Suppressor macrophage treated with lipopolysaccharide for 1 hour (primary cell): ENCODE measurements at regions not wholly inside any gene's neighbourhood (a gene's known extent, or its start where the extent isn't known, plus 50 kb on each side); places are given as distances from the start of the nearest gene placed in this dataset.
A peak's percentile ranks its signal among the peaks of the same experiment; 100 is the strongest.
"Not testable (repeated sequence)": the region's sequence is repeated elsewhere in the genome, so short reads cannot be mapped to it uniquely, and the experiment has no call there.

Source experiments
- DNase-seq, 3 donors: peaks; one replicate each; pipeline ENCODE4 v3.0.0-alpha.2; 2020 to 2022

GRCh38 chr1:182259968-182260367, 131.6 kb downstream of the GLUL start:
- DNase-seq = no peak

- DNase-seq = peak; percentile 60 to 63 (median 63)
Measured at GRCh38 chr1:182259229-182259872, 132.2 kb downstream of the GLUL start.

GRCh38 chr1:182257369-182258063, 134.1 kb downstream of the GLUL start:
- no peak for DNase-seq

- DNase-seq = no peak
Measured at GRCh38 chr1:182256931-182257330, 134.7 kb downstream of the GLUL start.

DNA sequence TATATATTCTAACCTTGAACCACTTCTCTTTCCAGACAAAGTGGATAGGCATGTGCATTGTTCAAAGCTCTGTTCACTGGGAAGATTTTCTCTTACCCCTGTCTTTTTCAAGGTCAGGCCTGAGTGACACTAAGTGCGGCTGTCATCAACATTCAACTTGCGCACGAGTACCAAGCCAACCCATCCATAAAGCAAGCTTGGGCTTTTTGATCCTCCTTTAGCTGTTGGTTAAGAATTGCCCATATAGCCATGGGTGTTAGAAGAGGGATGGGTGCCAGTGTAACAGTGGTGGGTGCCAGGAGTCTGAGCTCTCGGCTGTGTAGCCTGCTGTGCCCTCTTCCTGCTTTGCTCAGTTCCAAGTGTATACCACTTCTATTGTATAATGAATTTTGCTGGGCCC, 136.1 kb downstream of the GLUL start:
- DNase-seq = no peak

- no peak for DNase-seq
Measured at GRCh38 chr1:182253319-182253860, 138.2 kb downstream of the GLUL start.

DNA sequence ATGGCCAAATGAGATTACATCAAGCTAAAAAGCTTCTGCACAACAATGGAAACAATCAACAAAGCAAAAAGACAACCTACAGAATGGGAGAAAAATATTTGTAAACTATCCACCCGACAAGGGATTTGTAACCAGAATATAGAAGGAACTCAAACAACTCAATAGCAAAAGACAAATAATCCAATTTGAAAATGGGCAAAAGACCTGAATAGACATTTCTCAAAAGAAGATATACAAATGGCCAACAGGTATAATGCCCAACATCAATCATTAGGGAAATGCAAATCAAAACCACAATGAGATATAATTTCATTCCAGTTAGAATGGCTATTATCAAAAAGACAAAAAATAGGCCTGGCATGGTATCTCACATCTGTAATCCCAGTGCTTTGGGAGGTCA, 140.0 kb downstream of the GLUL start:
- no peak for DNase-seq

GRCh38 chr1:182249201-182249676, 142.4 kb downstream of the GLUL start:
- DNase-seq = no peak

GRCh38 chr1:182248721-182249120, 142.9 kb downstream of the GLUL start:
- no peak for DNase-seq

DNA sequence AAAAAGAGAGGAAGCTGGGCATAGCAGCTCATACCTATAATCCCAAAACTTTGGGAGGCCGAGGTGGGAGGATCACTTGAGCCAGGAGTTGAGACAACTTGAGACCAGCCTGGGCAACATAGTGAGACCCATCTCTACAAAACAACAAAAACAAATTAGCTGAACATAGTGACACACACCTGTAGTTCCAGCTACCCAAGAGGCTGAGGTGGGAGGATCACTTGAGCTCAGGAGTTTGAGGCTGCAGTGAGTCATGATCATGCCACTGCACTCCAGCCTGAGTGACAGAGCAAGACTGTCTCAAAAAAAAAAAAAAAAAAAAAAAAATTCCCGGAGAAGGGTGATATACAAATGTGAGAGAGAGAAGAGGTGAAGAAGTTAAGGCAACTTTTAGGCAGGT, 143.8 kb downstream of the GLUL start:
- not testable (repeated sequence) for DNase-seq

DNA sequence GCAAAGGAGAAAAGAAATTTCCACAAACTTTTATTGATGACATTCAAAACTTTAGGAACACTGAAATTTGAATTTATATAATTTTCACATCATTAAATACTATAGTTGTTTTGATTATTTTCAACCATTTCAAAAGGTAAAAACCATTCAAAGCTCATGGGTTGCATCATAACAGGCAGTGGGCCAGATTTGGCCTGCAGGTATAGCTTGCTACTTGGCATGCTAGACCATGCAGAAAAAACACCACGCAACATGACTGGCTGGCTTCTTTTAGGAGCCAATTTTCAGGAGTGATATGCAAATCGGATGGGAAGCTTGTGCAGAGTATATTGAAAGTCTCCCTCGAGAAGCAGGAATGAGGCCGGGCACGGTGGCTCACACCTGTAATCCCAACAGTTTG, 144.8 kb downstream of the GLUL start:
- no peak for DNase-seq

- no peak for DNase-seq
Measured at GRCh38 chr1:182245040-182245439, 146.6 kb downstream of the GLUL start.

DNA sequence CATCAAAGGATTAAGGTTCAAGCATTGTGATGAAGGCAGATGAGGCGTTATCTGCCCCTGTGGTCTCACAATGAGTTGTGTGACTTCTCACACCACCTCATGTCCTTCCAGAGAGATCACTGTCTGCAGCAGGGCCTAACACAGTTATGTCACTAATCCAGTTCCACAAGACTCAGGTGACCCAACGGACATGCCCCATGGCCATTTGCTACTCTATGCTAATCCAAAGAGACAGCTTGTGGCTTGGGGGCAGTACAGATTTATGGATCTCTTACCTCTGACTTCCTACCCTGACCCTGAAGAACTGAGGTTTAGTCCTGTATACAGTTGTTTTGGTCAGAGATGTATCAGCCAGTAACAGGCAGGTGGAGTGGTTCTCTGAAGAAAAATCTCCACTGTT, 147.1 kb downstream of the GLUL start:
- DNase-seq = no peak

GRCh38 chr1:182242641-182243040, 148.9 kb downstream of the GLUL start:
- no peak for DNase-seq

- no peak for DNase-seq
Measured at GRCh38 chr1:182240085-182240484, 151.5 kb downstream of the GLUL start.

GRCh38 chr1:182238421-182238820, 153.2 kb downstream of the GLUL start:
- DNase-seq = no peak

GRCh38 chr1:182237329-182237728, 154.3 kb downstream of the GLUL start:
- DNase-seq = peak in 1 of 3 donors; percentile 17

DNA sequence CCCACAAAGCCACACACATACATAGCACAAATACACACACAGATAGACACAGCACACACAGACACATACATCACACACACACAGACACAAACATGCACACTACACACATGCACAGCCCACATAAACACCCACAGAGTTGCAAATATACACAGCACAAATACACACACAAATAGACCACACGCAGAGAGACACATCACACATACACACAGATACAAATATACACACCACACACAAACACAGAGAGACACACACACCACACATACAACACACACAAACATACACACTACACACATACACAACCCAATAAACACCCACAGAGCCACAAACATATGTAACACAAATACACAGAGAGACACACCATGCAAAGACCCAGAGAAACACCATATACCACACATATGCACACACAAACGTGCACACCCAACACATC, 154.9 kb downstream of the GLUL start:
- DNase-seq = no peak

- DNase-seq = no peak
Measured at GRCh38 chr1:182235952-182236650, 155.5 kb downstream of the GLUL start.

DNA sequence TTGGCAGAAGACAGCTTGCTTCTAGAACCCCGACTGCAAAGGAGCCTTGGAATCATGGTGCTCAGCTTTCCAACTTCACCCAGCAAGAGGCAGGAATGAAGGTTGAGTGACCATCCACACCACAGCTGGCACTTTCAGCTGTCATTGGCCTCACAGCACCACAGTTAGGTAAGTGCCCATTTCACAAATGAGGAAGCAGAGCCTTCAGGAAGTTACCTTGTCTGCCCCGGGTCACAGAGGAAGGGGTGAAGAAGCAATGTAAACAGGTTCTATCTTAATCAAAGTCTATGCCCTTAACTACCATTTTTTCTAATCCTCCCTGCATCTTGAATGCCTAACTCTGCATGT, 156.0 kb downstream of the GLUL start:
- no peak for DNase-seq

DNA sequence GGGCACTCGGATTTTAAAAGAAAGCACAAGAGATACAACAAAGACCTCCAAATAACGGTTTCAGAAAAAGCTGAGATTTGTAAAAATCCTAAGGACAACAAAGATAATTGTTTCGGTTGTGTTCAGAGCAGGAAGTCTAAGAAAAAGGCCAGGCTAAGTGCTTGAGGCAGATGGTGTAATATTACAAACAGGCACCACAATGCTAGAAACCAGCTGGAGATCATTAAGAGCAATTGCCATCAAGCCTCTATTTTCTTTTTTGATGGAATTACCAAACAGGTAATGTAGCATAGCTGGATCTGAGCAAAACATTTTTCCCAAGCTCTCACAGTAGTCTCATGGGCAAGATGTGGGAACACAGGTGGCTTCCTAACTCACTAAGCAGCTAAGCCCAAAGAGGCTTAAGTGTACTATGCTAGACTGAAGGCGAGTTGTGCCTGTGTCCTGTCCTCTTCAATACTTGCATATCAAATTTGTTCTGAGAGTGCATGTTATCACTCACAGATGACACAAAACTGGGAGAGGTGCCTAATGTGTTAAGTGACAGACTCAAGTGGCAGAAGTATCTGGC, 161.6 kb downstream of the GLUL start:
- no peak for DNase-seq

DNA sequence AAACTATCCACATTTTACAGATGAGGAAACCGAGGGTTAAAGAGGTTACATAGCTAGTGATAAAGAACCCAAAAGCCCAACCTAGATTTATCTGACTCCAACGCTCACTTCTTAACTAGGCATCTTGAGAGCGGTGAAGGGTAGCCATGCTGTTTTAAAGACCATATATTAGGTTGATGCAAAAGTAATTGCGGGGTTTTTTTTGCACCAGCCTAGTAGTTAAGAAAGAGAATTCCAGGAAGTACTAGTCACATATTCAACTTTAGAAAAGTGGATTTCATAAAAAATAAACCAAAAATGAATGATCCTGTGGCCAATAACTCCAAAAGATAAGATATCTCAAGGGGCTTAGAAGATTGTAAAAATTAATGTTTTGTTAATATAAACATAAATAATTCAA, 162.1 kb downstream of the GLUL start:
- no peak for DNase-seq

DNA sequence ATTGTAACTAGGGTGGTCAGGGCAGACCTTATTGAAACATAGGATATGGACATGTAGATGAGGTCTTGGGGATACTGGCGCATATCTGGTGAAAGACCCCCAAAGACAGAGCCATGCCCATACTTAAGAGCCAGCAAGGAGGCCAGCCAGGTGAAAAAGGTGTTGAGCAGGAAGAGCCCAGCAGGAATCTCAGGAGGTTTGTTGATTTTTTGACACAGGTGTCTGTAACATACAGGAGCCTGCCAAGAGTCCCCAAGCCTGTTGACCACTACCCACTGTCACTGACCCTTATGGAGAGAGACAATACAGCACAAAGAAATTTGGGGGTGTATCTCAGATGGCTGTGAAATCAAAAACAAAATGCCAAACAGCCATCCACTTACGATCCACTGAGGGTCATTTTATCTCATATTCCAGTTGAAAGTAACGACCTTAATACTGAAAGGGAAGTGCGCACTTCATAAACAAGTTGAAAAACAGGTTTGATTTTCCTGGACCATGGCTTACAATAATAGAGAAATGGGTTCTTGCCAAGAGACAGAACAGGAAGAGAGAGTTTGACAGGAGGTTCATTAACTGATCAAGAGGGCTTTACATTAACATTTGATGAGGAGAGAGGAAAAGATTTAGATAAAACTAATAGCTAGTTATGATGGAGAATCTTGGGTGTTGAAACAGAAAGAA, 163.6 kb downstream of the GLUL start:
- DNase-seq = no peak
